Keratinocyte (primary cell): ENCODE measurements at regions not wholly inside any gene's neighbourhood (a gene's known extent, or its start where the extent isn't known, plus 50 kb on each side); places are given as distances from the start of the nearest gene placed in this dataset.
"Not testable (repeated sequence)": the region's sequence is repeated elsewhere in the genome, so short reads cannot be mapped to it uniquely, and the experiment has no call there.

Experiments used
- DNase-seq: peaks from one replicate; pipeline ENCODE4 v3.0.0-alpha.2; 2011; ENCODE audit warnings: low read depth, missing footprints, low spot score
- FAIRE-seq: peaks from 2 replicates; lab custom pipeline; 2011; peaks lifted over from hg19 to GRCh38; lab: Jason Lieb, UNC
- H2AFZ ChIP-seq: 2 replicates; pipeline ENCODE4 v1.6.0; 2012; ENCODE audit warnings: low read length, control low read depth, inconsistent platforms; ENCODE audit not compliant: control insufficient read depth
- H3K27ac ChIP-seq: 2 replicates; pipeline ENCODE4 v1.5.1; 2011; ENCODE audit warnings: low read length; ENCODE audit not compliant: control insufficient read depth, insufficient read depth
- H3K27me3 ChIP-seq: 3 replicates; pipeline ENCODE4 v1.6.0; 2011; ENCODE audit warnings: low read length; ENCODE audit not compliant: control insufficient read depth, insufficient read depth; ENCODE audit errors: extremely low read depth
- H3K36me3 ChIP-seq, 2 experiments: 2 replicates in 1 of 2; 3 replicates in 1 of 2; pipeline ENCODE4 v1.5.1; 2011; ENCODE audit warnings: low read length in 2 of 2, mild to moderate bottlenecking in 1 of 2; ENCODE audit not compliant: control insufficient read depth in 2 of 2, insufficient read depth in 2 of 2; ENCODE audit errors: extremely low read depth in 1 of 2
- H3K4me1 ChIP-seq: 3 replicates; pipeline ENCODE4 v1.5.1; 2011; ENCODE audit warnings: low read length; ENCODE audit not compliant: control insufficient read depth, insufficient read depth; ENCODE audit errors: extremely low read depth
- H3K4me2 ChIP-seq: 3 replicates; pipeline ENCODE4 v1.6.0; 2011; ENCODE audit warnings: low read depth, low read length; ENCODE audit not compliant: control insufficient read depth, insufficient read depth; ENCODE audit errors: extremely low read depth
- H3K4me3 ChIP-seq, 3 experiments: fragments of 200-600 bp in 1 of 3; sonication (generic) in 1 of 3; 2 replicates in 2 of 3; 3 replicates in 1 of 3; pipeline ENCODE4 v1.5.1; 2011 to 2016; ENCODE audit warnings: low read length in 3 of 3, mild to moderate bottlenecking in 3 of 3, control low read depth in 2 of 3, inconsistent platforms in 1 of 3, low read depth in 1 of 3, mixed read lengths in 1 of 3, mixed run types in 1 of 3, moderate library complexity in 1 of 3; ENCODE audit not compliant: control insufficient read depth in 2 of 3, insufficient read depth in 2 of 3; ENCODE audit errors: extremely low read depth in 1 of 3
- H3K79me2 ChIP-seq: 2 replicates; pipeline ENCODE4 v1.6.0; 2012; ENCODE audit warnings: low read length; ENCODE audit not compliant: control insufficient read depth, insufficient read depth
- H3K9ac ChIP-seq: 3 replicates; pipeline ENCODE4 v1.6.0; 2011; ENCODE audit warnings: low read length; ENCODE audit not compliant: control insufficient read depth, insufficient read depth; ENCODE audit errors: extremely low read depth
- H3K9me1 ChIP-seq: 3 replicates; pipeline ENCODE4 v1.6.0; 2011; ENCODE audit warnings: low read length; ENCODE audit not compliant: control insufficient read depth, insufficient read depth; ENCODE audit errors: extremely low read depth
- H3K9me3 ChIP-seq: 2 replicates; pipeline ENCODE4 v1.5.1; 2012; ENCODE audit warnings: low read depth, low read length; ENCODE audit not compliant: control insufficient read depth
- H4K20me1 ChIP-seq: 3 replicates; pipeline ENCODE4 v1.6.0; 2011; ENCODE audit warnings: low read length; ENCODE audit not compliant: control insufficient read depth, insufficient read depth; ENCODE audit errors: extremely low read depth
- EZH2 ChIP-seq: IDR thresholded peaks from one replicate; pipeline ENCODE4 v1.6.1; 2012; ENCODE audit warnings: inconsistent platforms, mild to moderate bottlenecking, low read length, moderate library complexity
- dilution Hi-C: fragments of 300-500 bp; cut with MboI; formaldehyde crosslinking; loops from one replicate; pipeline ENCODE4 v1.7.0; 2020; ENCODE audit warnings: low sequenced_read_pairs; ENCODE audit not compliant: extremely low pct_ligation_motif_present
- TF ChIP-seq, protein P1 (sequence below), 3 experiments: IDR thresholded peaks in 1 of 3; conservative IDR thresholded peaks in 1 of 3; optimal IDR thresholded peaks in 1 of 3; 2 replicates in 2 of 3; 3 replicates in 1 of 3; pipeline versions ENCODE3 to v1.5.1; 2011; ENCODE audit warnings: low read length in 3 of 3, mild to moderate bottlenecking in 3 of 3, moderate library complexity in 2 of 3, control low read depth in 1 of 3, inconsistent platforms in 1 of 3; ENCODE audit not compliant: insufficient read depth in 2 of 3; ENCODE audit errors: extremely low read depth in 1 of 3

DNA sequence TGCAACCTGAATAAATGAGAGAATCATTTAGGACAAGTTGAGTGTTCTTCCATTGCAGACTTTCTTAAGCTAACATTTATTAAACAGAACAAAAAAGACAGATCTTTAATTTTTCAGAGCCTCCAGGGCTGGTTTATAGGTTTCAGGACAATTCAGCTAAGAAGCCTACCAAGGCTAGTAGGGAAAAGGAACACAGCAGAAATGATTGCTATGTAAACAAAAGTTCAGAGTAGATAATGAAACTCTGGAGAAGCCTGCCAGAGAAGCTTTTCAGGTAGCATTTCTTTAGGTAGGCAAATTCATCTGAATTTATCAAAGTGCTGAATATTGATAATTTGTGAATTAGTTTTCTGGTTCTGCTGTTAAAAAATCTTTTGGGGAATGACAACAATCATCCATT lies 264.2 kb downstream of the DEPDC1B start:
- Histone ChIP-seq H3K9ac (no peak overlapping the region), H3K79me2 (no peaks in the 10 kb centered on the region), H3K9me1 (no peaks in the 10 kb centered on the region), H2AFZ (no peak overlapping the region), H3K27me3 (no peaks in the 10 kb centered on the region), H3K4me2 (no peak overlapping the region), H3K4me3 (no peak overlapping the region), H3K9me3 (no peaks in the 10 kb centered on the region), H4K20me1 (no peaks in the 10 kb centered on the region), H3K4me1 (no peaks in the 10 kb centered on the region), H3K27ac (no peak overlapping the region), H3K36me3 (no peaks in the 10 kb centered on the region)
- FAIRE-seq (no peak), DNase-seq (no peak)
- TF ChIP-seq, protein P1, sequence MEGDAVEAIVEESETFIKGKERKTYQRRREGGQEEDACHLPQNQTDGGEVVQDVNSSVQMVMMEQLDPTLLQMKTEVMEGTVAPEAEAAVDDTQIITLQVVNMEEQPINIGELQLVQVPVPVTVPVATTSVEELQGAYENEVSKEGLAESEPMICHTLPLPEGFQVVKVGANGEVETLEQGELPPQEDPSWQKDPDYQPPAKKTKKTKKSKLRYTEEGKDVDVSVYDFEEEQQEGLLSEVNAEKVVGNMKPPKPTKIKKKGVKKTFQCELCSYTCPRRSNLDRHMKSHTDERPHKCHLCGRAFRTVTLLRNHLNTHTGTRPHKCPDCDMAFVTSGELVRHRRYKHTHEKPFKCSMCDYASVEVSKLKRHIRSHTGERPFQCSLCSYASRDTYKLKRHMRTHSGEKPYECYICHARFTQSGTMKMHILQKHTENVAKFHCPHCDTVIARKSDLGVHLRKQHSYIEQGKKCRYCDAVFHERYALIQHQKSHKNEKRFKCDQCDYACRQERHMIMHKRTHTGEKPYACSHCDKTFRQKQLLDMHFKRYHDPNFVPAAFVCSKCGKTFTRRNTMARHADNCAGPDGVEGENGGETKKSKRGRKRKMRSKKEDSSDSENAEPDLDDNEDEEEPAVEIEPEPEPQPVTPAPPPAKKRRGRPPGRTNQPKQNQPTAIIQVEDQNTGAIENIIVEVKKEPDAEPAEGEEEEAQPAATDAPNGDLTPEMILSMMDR (optimal IDR thresholded peaks at IDR 0.05 in 1 of 3, IDR thresholded peaks at IDR 0.05 in 1 of 3, conservative IDR thresholded peaks at IDR 0.05 in 1 of 3; ENCODE audit: extremely low read depth in 1 of 3, insufficient read depth in 2 of 3, low read length in 3 of 3), result no peak
- TF ChIP-seq EZH2, result no peak
- dilution Hi-C loops, result no loop called here

DNA sequence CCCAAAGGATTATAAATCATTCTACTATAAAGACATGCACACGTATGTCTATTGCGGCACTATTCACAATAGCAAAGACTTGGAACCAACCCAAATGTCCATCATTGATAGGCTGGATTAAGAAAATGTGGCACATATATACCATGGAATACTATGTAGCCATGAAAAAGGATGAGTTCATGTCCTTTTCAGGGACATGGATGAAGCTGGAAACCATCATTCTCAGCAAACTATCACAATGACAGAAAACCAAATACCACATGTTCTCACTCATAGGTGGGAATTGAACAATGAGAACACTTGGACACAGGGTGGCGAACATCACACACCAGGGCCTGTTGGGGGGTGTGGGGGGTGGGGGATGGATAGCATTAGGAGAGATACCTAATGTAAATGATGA lies 273.8 kb downstream of the DEPDC1B start:
- H3K27ac ChIP-seq, H3K9me3 ChIP-seq, H3K4me1 ChIP-seq, H3K4me2 ChIP-seq, dilution Hi-C loops, H3K79me2 ChIP-seq, H3K9ac ChIP-seq, H4K20me1 ChIP-seq, H3K36me3 ChIP-seq, H3K27me3 ChIP-seq, H2AFZ ChIP-seq, H3K4me3 ChIP-seq, DNase-seq, H3K9me1 ChIP-seq, FAIRE-seq: not testable (repeated sequence)

DNA sequence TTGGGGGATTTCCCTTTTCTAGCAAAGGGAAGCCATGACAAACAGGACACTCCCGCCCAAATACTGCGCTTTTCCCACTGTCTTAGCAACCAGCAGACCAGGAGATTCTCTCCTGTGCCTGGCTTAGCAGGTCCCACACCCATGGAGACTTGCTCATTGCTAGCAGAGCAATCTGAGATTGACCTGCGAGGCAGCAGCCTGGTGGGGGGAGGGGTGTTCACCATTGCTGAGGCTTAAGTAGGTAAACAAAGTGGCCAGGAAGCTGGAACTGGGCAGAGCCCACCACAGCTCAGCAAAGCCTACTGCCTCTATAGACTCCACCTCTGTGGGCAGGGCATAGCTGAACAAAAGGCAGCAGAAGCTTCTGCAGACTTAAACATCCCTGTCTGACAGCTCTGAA lies 279.2 kb downstream of the DEPDC1B start:
- H3K36me3 ChIP-seq, H3K27me3 ChIP-seq, H3K9me3 ChIP-seq, H3K27ac ChIP-seq, H3K9me1 ChIP-seq, H3K9ac ChIP-seq, H3K4me3 ChIP-seq, H3K4me1 ChIP-seq, DNase-seq, H3K79me2 ChIP-seq, H4K20me1 ChIP-seq, dilution Hi-C loops, H3K4me2 ChIP-seq, H2AFZ ChIP-seq, FAIRE-seq: not testable (repeated sequence)
